HL-60 (cell line): ENCODE measurements at regions not wholly inside any gene's neighbourhood (a gene's known extent, or its start where the extent isn't known, plus 50 kb on each side); places are given as distances from the start of the nearest gene placed in this dataset.

Experiments
- CTCF ChIP-seq: IDR thresholded peaks from one replicate; pipeline ENCODE4 v1.5.1; 2011; ENCODE audit warnings: low read length, control low read depth, inconsistent platforms; ENCODE audit not compliant: insufficient read depth
- GABPA ChIP-seq: IDR thresholded peaks from 2 replicates; pipeline ENCODE4 v1.6.1; 2012; ENCODE audit warnings: low read depth
- POLR2AphosphoS5 ChIP-seq: IDR thresholded peaks from 2 replicates; pipeline ENCODE4 v1.6.1; 2012; ENCODE audit warnings: low read depth
- REST ChIP-seq: IDR thresholded peaks from 2 replicates; pipeline ENCODE4 v1.6.1; 2012; ENCODE audit warnings: low read depth; ENCODE audit not compliant: insufficient replicate concordance
- SPI1 ChIP-seq: IDR thresholded peaks from 2 replicates; pipeline ENCODE4 v1.6.1; 2012; ENCODE audit warnings: low read depth, mild to moderate bottlenecking, borderline replicate concordance

GRCh38 chr7:131194070-131194865, 133.4 kb upstream of the MKLN1 start:
- no peak for TF ChIP-seq CTCF
- TF ChIP-seq REST: no peak
- TF ChIP-seq POLR2AphosphoS5: no peak
- no peak for TF ChIP-seq GABPA
- no peak for TF ChIP-seq SPI1
